ENCODE measurements at regions not wholly inside any gene's neighbourhood (a gene's known extent, or its start where the extent isn't known, plus 50 kb on each side); places are given as distances from the start of the nearest gene placed in this dataset.

DNA sequence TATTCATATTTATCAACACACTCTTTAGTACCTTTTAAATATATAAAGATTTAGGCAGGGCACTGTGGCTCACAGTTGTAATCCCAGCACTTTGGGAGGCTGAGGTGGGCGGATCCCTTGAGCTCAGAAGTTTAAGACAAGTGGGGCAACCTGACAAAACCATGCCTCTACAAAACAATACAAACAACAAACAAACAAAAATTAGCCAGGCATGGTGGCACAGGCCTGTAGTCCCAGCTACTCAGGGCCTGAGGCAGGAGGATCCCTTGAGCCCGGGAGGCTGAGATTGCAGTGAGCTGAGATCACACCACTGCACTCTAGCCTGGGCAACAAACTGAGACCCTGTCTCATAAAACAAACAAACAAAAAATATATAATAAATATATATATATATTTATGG is 1748.3 kb upstream of the PCDH20 start:
- TF ChIP-seq POLR2A (IDR thresholded peaks at IDR 0.05), result no peak
- TF ChIP-seq, protein P1, sequence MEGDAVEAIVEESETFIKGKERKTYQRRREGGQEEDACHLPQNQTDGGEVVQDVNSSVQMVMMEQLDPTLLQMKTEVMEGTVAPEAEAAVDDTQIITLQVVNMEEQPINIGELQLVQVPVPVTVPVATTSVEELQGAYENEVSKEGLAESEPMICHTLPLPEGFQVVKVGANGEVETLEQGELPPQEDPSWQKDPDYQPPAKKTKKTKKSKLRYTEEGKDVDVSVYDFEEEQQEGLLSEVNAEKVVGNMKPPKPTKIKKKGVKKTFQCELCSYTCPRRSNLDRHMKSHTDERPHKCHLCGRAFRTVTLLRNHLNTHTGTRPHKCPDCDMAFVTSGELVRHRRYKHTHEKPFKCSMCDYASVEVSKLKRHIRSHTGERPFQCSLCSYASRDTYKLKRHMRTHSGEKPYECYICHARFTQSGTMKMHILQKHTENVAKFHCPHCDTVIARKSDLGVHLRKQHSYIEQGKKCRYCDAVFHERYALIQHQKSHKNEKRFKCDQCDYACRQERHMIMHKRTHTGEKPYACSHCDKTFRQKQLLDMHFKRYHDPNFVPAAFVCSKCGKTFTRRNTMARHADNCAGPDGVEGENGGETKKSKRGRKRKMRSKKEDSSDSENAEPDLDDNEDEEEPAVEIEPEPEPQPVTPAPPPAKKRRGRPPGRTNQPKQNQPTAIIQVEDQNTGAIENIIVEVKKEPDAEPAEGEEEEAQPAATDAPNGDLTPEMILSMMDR (IDR thresholded peaks at IDR 0.05), result no peak
